ENCODE measurements at regions not wholly inside any gene's neighbourhood (a gene's known extent, or its start where the extent isn't known, plus 50 kb on each side); places are given as distances from the start of the nearest gene placed in this dataset.

- no peak for TF ChIP-seq POLR2A (IDR thresholded peaks at IDR 0.05; ENCODE audit: low read depth, low read length)
- no peak for TF ChIP-seq CTCF (conservative IDR thresholded peaks at IDR 0.05; ENCODE audit: low read depth, low read length)
- no peak for TF ChIP-seq BHLHE40 (IDR thresholded peaks at IDR 0.05; ENCODE audit: low read depth, low read length)
- no peak for TF ChIP-seq NFE2L2 (IDR thresholded peaks at IDR 0.05; ENCODE audit: low read depth, low read length)
- no peak for TF ChIP-seq USF2 (IDR thresholded peaks at IDR 0.05; ENCODE audit: low read depth, low read length)
- no peak for TF ChIP-seq SMC3 (IDR thresholded peaks at IDR 0.05; ENCODE audit: low read depth, low read length)
- TF ChIP-seq CEBPB (IDR thresholded peaks at IDR 0.05; ENCODE audit: low read depth, low read length): no peak
- TF ChIP-seq, protein P1, sequence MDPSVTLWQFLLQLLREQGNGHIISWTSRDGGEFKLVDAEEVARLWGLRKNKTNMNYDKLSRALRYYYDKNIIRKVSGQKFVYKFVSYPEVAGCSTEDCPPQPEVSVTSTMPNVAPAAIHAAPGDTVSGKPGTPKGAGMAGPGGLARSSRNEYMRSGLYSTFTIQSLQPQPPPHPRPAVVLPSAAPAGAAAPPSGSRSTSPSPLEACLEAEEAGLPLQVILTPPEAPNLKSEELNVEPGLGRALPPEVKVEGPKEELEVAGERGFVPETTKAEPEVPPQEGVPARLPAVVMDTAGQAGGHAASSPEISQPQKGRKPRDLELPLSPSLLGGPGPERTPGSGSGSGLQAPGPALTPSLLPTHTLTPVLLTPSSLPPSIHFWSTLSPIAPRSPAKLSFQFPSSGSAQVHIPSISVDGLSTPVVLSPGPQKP (IDR thresholded peaks at IDR 0.05; ENCODE audit: borderline replicate concordance, low read depth, low read length): no peak
- no peak for TF ChIP-seq RCOR1 (IDR thresholded peaks at IDR 0.05; ENCODE audit: insufficient replicate concordance, low read length)
Observed at GRCh38 chr5:145068721-145069120, 766.4 kb downstream of the PRELID2 start.

All from IMR-90 (cell line).